Mesothelial cell of epicardium (in vitro differentiated cells): ENCODE measurements at regions not wholly inside any gene's neighbourhood (a gene's known extent, or its start where the extent isn't known, plus 50 kb on each side); places are given as distances from the start of the nearest gene placed in this dataset.

ENCODE experiments used
- DNase-seq, 2 experiments: peaks; one replicate each; pipeline ENCODE4 v3.0.0; 2021; ENCODE audit warnings: low spot score in 2 of 2; ENCODE audit not compliant: unreplicated experiment in 2 of 2
- H3K27ac Mint-ChIP-seq: 2 replicates; pipeline ENCODE4 v1.8.0; 2021; ENCODE audit warnings: mixed read lengths
- H3K27me3 Mint-ChIP-seq: 2 replicates; pipeline ENCODE4 v1.8.0; 2021; ENCODE audit warnings: low read depth, mixed read lengths
- H3K36me3 Mint-ChIP-seq: 2 replicates; pipeline ENCODE4 v1.8.0; 2021; ENCODE audit warnings: mixed read lengths
- H3K4me1 Mint-ChIP-seq: 2 replicates; pipeline ENCODE4 v1.8.0; 2021; ENCODE audit warnings: mixed read lengths
- H3K4me3 Mint-ChIP-seq: 2 replicates; pipeline ENCODE4 v1.8.0; 2021; ENCODE audit warnings: mild to moderate bottlenecking, moderate library complexity, mixed read lengths
- H3K9me3 Mint-ChIP-seq: 2 replicates; pipeline ENCODE4 v1.8.0; 2021; ENCODE audit warnings: mixed read lengths
- TF ChIP-seq, protein P1 (sequence below): fragments of 200-600 bp; sonication (generic); IDR thresholded peaks from one replicate; pipeline ENCODE4 v1.5.0; 2021; ENCODE audit warnings: antibody characterized with exemption; ENCODE audit not compliant: unreplicated experiment

- TF ChIP-seq, protein P1, sequence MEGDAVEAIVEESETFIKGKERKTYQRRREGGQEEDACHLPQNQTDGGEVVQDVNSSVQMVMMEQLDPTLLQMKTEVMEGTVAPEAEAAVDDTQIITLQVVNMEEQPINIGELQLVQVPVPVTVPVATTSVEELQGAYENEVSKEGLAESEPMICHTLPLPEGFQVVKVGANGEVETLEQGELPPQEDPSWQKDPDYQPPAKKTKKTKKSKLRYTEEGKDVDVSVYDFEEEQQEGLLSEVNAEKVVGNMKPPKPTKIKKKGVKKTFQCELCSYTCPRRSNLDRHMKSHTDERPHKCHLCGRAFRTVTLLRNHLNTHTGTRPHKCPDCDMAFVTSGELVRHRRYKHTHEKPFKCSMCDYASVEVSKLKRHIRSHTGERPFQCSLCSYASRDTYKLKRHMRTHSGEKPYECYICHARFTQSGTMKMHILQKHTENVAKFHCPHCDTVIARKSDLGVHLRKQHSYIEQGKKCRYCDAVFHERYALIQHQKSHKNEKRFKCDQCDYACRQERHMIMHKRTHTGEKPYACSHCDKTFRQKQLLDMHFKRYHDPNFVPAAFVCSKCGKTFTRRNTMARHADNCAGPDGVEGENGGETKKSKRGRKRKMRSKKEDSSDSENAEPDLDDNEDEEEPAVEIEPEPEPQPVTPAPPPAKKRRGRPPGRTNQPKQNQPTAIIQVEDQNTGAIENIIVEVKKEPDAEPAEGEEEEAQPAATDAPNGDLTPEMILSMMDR = no peak
- Mint-ChIP-seq H3K4me3 (no peak overlapping the region), H3K27ac (no peak overlapping the region), H3K9me3 (peaks cover 11% of the 10 kb centered on the region), H3K36me3 (peaks cover 24% of the 10 kb centered on the region), H3K4me1 (peaks cover 6% of the 10 kb centered on the region), H3K27me3 (no peaks in the 10 kb centered on the region)
- DNase-seq = no peak
Measured at GRCh38 chr10:120995768-120996167, 144.6 kb downstream of the WDR11 start.

GRCh38 chr10:120996456-120997034, 145.4 kb downstream of the WDR11 start:
- Mint-ChIP-seq H3K4me3 (no peak overlapping the region), H3K27ac (no peak overlapping the region)

DNA sequence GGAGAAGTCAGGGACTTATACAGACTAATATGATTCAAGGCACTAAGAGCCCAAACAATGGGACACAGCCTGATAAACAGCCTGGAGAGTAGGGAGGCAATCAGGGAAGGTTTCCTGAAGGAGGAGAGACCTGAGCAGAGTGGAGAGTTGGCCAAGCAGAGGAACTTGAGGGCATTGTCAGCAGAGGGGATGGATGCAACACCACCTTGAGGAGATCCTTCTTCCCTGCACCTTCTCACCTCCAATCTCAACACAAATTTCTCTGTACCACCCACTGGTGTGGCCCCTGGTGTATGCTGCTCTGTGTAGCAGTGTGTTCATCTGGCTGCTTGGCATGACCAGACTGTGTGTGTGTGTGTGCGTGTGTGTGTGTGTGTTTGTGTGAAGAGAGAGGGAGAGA, 146.2 kb downstream of the WDR11 start:
- Mint-ChIP-seq H3K27ac (no peak overlapping the region), H3K36me3 (peaks cover 19% of the 10 kb centered on the region), H3K27me3 (no peaks in the 10 kb centered on the region), H3K4me1 (peaks cover 6% of the 10 kb centered on the region), H3K4me3 (no peak overlapping the region), H3K9me3 (peaks cover 11% of the 10 kb centered on the region)
- DNase-seq = no peak
- TF ChIP-seq, protein P1 = no peak

More at GRCh38 chr10:120996456-120997034, 145.4 kb downstream of the WDR11 start:
- peaks cover 20% of the 10 kb centered on the region for H3K36me3 Mint-ChIP-seq
- no peak for DNase-seq
- H3K4me1 Mint-ChIP-seq = peaks cover 6% of the 10 kb centered on the region
- TF ChIP-seq, protein P1 = no peak
- peaks cover 11% of the 10 kb centered on the region for H3K9me3 Mint-ChIP-seq
- no peaks in the 10 kb centered on the region for H3K27me3 Mint-ChIP-seq

GRCh38 chr10:120997756-120998155, 146.6 kb downstream of the WDR11 start:
- H3K36me3 Mint-ChIP-seq = peaks cover 14% of the 10 kb centered on the region
- H3K4me3 Mint-ChIP-seq = no peak overlapping the region
- no peak overlapping the region for H3K27ac Mint-ChIP-seq
- TF ChIP-seq, protein P1 = no peak
- H3K9me3 Mint-ChIP-seq = peaks cover 12% of the 10 kb centered on the region
- DNase-seq = no peak
- peaks cover 6% of the 10 kb centered on the region for H3K4me1 Mint-ChIP-seq
- H3K27me3 Mint-ChIP-seq = no peaks in the 10 kb centered on the region

DNA sequence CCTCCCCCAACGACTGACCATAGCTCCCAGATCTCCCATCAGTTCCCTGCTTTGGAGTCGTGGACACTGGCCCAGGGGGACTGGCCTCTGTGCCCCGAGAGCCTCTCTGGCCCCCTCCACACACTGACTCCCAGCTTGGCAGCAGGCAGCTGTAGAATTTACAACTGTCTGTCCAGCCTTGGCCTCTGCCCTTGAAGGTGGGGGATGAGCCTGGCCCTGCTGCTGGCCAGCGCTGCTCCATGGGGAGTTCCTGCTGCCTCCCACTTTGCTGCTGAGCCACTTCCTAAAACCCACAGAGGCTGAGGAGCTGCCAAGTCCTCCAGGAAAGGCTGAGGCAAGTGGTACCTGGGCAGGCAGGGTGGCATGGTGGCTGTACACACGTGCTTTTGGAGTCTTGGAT, 147.1 kb downstream of the WDR11 start:
- no peak overlapping the region for H3K27ac Mint-ChIP-seq
- H3K27me3 Mint-ChIP-seq = no peaks in the 10 kb centered on the region
- no peak overlapping the region for H3K4me3 Mint-ChIP-seq
- H3K9me3 Mint-ChIP-seq = peaks cover 12% of the 10 kb centered on the region
- no peak for DNase-seq
- TF ChIP-seq, protein P1 = no peak
- peaks cover 10% of the 10 kb centered on the region for H3K36me3 Mint-ChIP-seq
- H3K4me1 Mint-ChIP-seq = peaks cover 6% of the 10 kb centered on the region
